H9 (cell line): ENCODE measurements at regions not wholly inside any gene's neighbourhood (a gene's known extent, or its start where the extent isn't known, plus 50 kb on each side); places are given as distances from the start of the nearest gene placed in this dataset.

Source experiments
- DNase-seq: peaks from one replicate; pipeline ENCODE4 v3.0.0-alpha.2; 2017
- H2AFZ ChIP-seq: one replicate; pipeline ENCODE4 v1.6.1; 2013; ENCODE audit warnings: mild to moderate bottlenecking, low read length, control low read depth, moderate library complexity
- H2AK5ac ChIP-seq: 2 replicates; pipeline ENCODE4 v1.6.1; 2013; ENCODE audit warnings: low read length, control low read depth, mixed read lengths; ENCODE audit not compliant: insufficient read length
- H2BK120ac ChIP-seq: one replicate; pipeline ENCODE4 v1.6.1; 2013; ENCODE audit warnings: low read depth, mild to moderate bottlenecking, low read length, control low read depth, inconsistent platforms; ENCODE audit not compliant: poor library complexity, severe bottlenecking
- H2BK12ac ChIP-seq: 2 replicates; pipeline ENCODE4 v1.6.1; 2013; ENCODE audit warnings: low read length, control low read depth, mixed read lengths, low read depth; ENCODE audit not compliant: insufficient read length
- H2BK15ac ChIP-seq: 2 replicates; pipeline ENCODE4 v1.6.1; 2013; ENCODE audit warnings: low read depth, low read length, control low read depth
- H2BK20ac ChIP-seq: one replicate; pipeline ENCODE4 v1.6.1; 2013; ENCODE audit warnings: low read depth, mild to moderate bottlenecking, low read length, control low read depth, inconsistent platforms; ENCODE audit not compliant: poor library complexity, severe bottlenecking
- H2BK5ac ChIP-seq: 2 replicates; pipeline ENCODE4 v1.6.1; 2013; ENCODE audit warnings: low read length, control low read depth, mixed read lengths; ENCODE audit not compliant: insufficient read length
- H3K14ac ChIP-seq: 2 replicates; pipeline ENCODE4 v1.6.1; 2013; ENCODE audit warnings: low read length, control low read depth; ENCODE audit not compliant: insufficient read depth
- H3K18ac ChIP-seq: 2 replicates; pipeline ENCODE4 v1.6.1; 2013; ENCODE audit warnings: low read depth, mild to moderate bottlenecking, mixed read lengths, low read length, control low read depth; ENCODE audit not compliant: insufficient read length
- H3K23ac ChIP-seq: 2 replicates; pipeline ENCODE4 v1.6.1; 2013; ENCODE audit warnings: low read length, control low read depth, mixed read lengths, low read depth; ENCODE audit not compliant: insufficient read length
- H3K23me2 ChIP-seq: 2 replicates; pipeline ENCODE4 v1.6.1; 2013; ENCODE audit warnings: low read depth, mild to moderate bottlenecking, mixed read lengths, low read length, control low read depth; ENCODE audit not compliant: insufficient read length, poor library complexity, severe bottlenecking
- H3K27ac ChIP-seq: 2 replicates; pipeline ENCODE4 v1.5.1; 2013; ENCODE audit warnings: low read length, control low read depth, mixed read lengths, low read depth; ENCODE audit not compliant: insufficient read length
- H3K27me3 ChIP-seq: 2 replicates; pipeline ENCODE4 v1.6.1; 2013; ENCODE audit warnings: low read length, control low read depth, inconsistent platforms; ENCODE audit not compliant: insufficient read depth
- H3K4ac ChIP-seq: 2 replicates; pipeline ENCODE4 v1.6.1; 2013; ENCODE audit warnings: low read depth, mild to moderate bottlenecking, control low read depth, inconsistent platforms, low read length, moderate library complexity
- H3K4me1 ChIP-seq: 2 replicates; pipeline ENCODE4 v1.6.1; 2013; ENCODE audit warnings: low read length, control low read depth, inconsistent platforms; ENCODE audit not compliant: insufficient read depth
- H3K4me2 ChIP-seq: 2 replicates; pipeline ENCODE4 v1.6.1; 2013; ENCODE audit warnings: low read length, control low read depth, mixed read lengths; ENCODE audit not compliant: insufficient read length, insufficient read depth
- H3K56ac ChIP-seq: 2 replicates; pipeline ENCODE4 v1.6.1; 2013; ENCODE audit warnings: low read depth, mild to moderate bottlenecking, mixed read lengths, low read length, control low read depth; ENCODE audit not compliant: insufficient read length
- H3K79me1 ChIP-seq: 2 replicates; pipeline ENCODE4 v1.6.1; 2013; ENCODE audit warnings: low read depth, mild to moderate bottlenecking, moderate library complexity, low read length, control low read depth, inconsistent platforms; ENCODE audit not compliant: insufficient read depth, poor library complexity, severe bottlenecking
- H3K79me2 ChIP-seq: 2 replicates; pipeline ENCODE4 v1.6.1; 2013; ENCODE audit warnings: low read length, control low read depth, inconsistent platforms; ENCODE audit not compliant: insufficient read depth
- H3K9ac ChIP-seq: 2 replicates; pipeline ENCODE4 v1.6.1; 2013; ENCODE audit warnings: low read length, control low read depth, mixed read lengths; ENCODE audit not compliant: insufficient read length; ENCODE audit errors: extremely low read depth
- H3K9me3 ChIP-seq: one replicate; pipeline ENCODE4 v1.6.1; 2013; ENCODE audit warnings: low read depth, low read length, inconsistent platforms; ENCODE audit not compliant: control insufficient read depth
- H3T11ph ChIP-seq: one replicate; pipeline ENCODE4 v1.6.1; 2013; ENCODE audit warnings: mild to moderate bottlenecking, low read length, control low read depth, inconsistent platforms
- H4K20me1 ChIP-seq: one replicate; pipeline ENCODE4 v1.6.1; 2013; ENCODE audit not compliant: control insufficient read depth, insufficient read length, insufficient read depth
- H4K5ac ChIP-seq: 2 replicates; pipeline ENCODE4 v1.6.1; 2013; ENCODE audit warnings: low read depth, mild to moderate bottlenecking, mixed read lengths, low read length, control low read depth; ENCODE audit not compliant: insufficient read length
- H4K8ac ChIP-seq: replicated peaks from 2 replicates; pipeline ENCODE4 v1.6.1; 2013; ENCODE audit warnings: low read length, control low read depth, mixed read lengths, low read depth; ENCODE audit not compliant: insufficient read length
- H4K91ac ChIP-seq: 2 replicates; pipeline ENCODE4 v1.6.1; 2013; ENCODE audit warnings: low read depth, mild to moderate bottlenecking, moderate library complexity, mixed read lengths, low read length, control low read depth; ENCODE audit not compliant: insufficient read length
- H3K27ac Mint-ChIP-seq, 3 experiments: 2 replicates in 2 of 3; 3 replicates in 1 of 3; pipeline ENCODE4 v1.8.0; 2020 to 2021; ENCODE audit warnings: mixed read lengths in 3 of 3, mild to moderate bottlenecking in 1 of 3, moderate library complexity in 1 of 3
- H3K27me3 Mint-ChIP-seq: 2 replicates; pipeline ENCODE4 v1.8.0; 2021; ENCODE audit warnings: low read depth, mild to moderate bottlenecking, moderate library complexity, mixed read lengths
- H3K36me3 Mint-ChIP-seq, 3 experiments: 2 replicates in 2 of 3; 3 replicates in 1 of 3; pipeline ENCODE4 v1.8.0; 2020 to 2021; ENCODE audit warnings: low read depth in 3 of 3, mixed read lengths in 3 of 3; ENCODE audit not compliant: insufficient read depth in 1 of 3
- H3K4me1 Mint-ChIP-seq, 2 experiments: 2 replicates each; pipeline ENCODE4 v1.8.0; 2020; ENCODE audit warnings: mixed read lengths in 2 of 2
- H3K4me3 Mint-ChIP-seq, 2 experiments: 2 replicates in 1 of 2; 3 replicates in 1 of 2; pipeline ENCODE4 v1.8.0; 2020 to 2021; ENCODE audit warnings: mild to moderate bottlenecking in 2 of 2, mixed read lengths in 2 of 2, moderate library complexity in 1 of 2
- H3K9me3 Mint-ChIP-seq, 2 experiments: 2 replicates in 1 of 2; 3 replicates in 1 of 2; pipeline ENCODE4 v1.8.0; 2020; ENCODE audit warnings: mild to moderate bottlenecking in 2 of 2, mixed read lengths in 2 of 2, moderate library complexity in 1 of 2
- CTCF ChIP-seq: fragments of 200-600 bp; sonication (generic); conservative IDR thresholded peaks from 3 replicates; pipeline ENCODE4 v1.8.0; 2021; ENCODE audit warnings: antibody characterized with exemption, mild to moderate bottlenecking
- whole genome bisulfite sequencing: extraction: QIAGEN DNeasy Blood & Tissue Kit; methylation state at CpG from one replicate; pipeline ENCODE4 v1.1.7; 2013; ENCODE audit warnings: missing lambda C conversion rate, low lambda C conversion rate, mixed read lengths; ENCODE audit not compliant: insufficient read length; ENCODE audit errors: extremely low coverage; 5-methylcytosine and 5-hydroxymethylcytosine counted together

- no peak overlapping the region for H3K4ac ChIP-seq
- H3K27me3 ChIP-seq: no peaks in the 10 kb centered on the region
- no peaks in the 10 kb centered on the region for H3K79me1 ChIP-seq
- no peak overlapping the region for H3K56ac ChIP-seq
- H3K23me2 ChIP-seq: no peaks in the 10 kb centered on the region
- no peak overlapping the region for H2AK5ac ChIP-seq
- no peak for TF ChIP-seq CTCF
- Mint-ChIP-seq H3K9me3 (0 out of 5 replicates have a peak, but pooled peaks cover 0 to 3% of the 10 kb centered on the region in 2 experiments), H3K4me3 (no peak overlapping the region), H3K27me3 (peaks cover 3% of the 10 kb centered on the region), H3K4me1 (peaks cover 0 to 4% of the 10 kb centered on the region in 2 experiments; a peak in 1 of 4 replicates), H3K36me3 (no peaks in the 10 kb centered on the region), H3K27ac (no peak overlapping the region)
- no peaks in the 10 kb centered on the region for H3K9me3 ChIP-seq
- 100% methylated on average over 1 of the region's 1 CpG for WGBS
- no peak overlapping the region for H2AFZ ChIP-seq
- H4K8ac ChIP-seq: no peak overlapping the region
- H3K27ac ChIP-seq: no peak overlapping the region
- no peak overlapping the region for H2BK20ac ChIP-seq
- no peak overlapping the region for H3K14ac ChIP-seq
- H3K18ac ChIP-seq: no peak overlapping the region
- no peak overlapping the region for H2BK15ac ChIP-seq
- DNase-seq: no peak
- H4K20me1 ChIP-seq: no peaks in the 10 kb centered on the region
- no peak overlapping the region for H4K5ac ChIP-seq
- H3K4me1 ChIP-seq: no peaks in the 10 kb centered on the region
- H2BK12ac ChIP-seq: no peak overlapping the region
- no peak overlapping the region for H3K9ac ChIP-seq
- no peak overlapping the region for H3T11ph ChIP-seq
- H4K91ac ChIP-seq: no peak overlapping the region
- H3K4me2 ChIP-seq: no peak overlapping the region
- H2BK120ac ChIP-seq: no peak overlapping the region
- no peak overlapping the region for H2BK5ac ChIP-seq
- no peak overlapping the region for H3K23ac ChIP-seq
- no peaks in the 10 kb centered on the region for H3K79me2 ChIP-seq
These were observed 303.1 kb downstream of the C16orf95 start for GRCh38 chr16:87014112-87014511.
